ENCODE measurements at regions not wholly inside any gene's neighbourhood (a gene's known extent, or its start where the extent isn't known, plus 50 kb on each side); places are given as distances from the start of the nearest gene placed in this dataset.
A peak's percentile ranks its signal among the peaks of the same experiment; 100 is the strongest.
"Not testable (repeated sequence)": the region's sequence is repeated elsewhere in the genome, so short reads cannot be mapped to it uniquely, and the experiment has no call there.

- no peak for DNase-seq (ENCODE audit: low read depth)
Measured at GRCh38 chr9:95581900-95582299, 65.1 kb upstream of the PTCH1 start.

- DNase-seq (ENCODE audit: low read depth) = no peak
Measured at GRCh38 chr9:95580812-95581761, 64.3 kb upstream of the PTCH1 start.

- no peak for DNase-seq (ENCODE audit: low read depth)
Measured at GRCh38 chr9:95574866-95575553, 58.2 kb upstream of the PTCH1 start.

DNA sequence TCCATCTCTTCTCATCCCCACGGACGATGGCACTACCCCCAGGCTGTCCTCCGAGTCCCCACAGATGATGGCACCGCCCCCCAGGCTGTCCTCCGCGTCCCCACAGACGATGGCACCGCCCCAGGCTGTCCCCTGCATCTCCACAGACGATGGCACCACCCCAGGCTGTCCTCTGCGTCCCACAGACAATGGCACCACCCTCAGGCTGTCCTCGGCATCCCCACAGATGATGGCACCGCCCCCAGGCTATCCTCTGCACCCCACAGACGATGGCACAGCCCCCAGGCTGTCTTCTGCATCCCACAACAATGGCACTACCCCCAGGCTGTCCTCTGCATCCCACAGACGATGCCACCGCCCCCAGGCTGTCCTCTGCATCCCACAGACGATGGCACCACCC, 57.4 kb upstream of the PTCH1 start:
- DNase-seq (ENCODE audit: low read depth) = peak; percentile 3

DNA sequence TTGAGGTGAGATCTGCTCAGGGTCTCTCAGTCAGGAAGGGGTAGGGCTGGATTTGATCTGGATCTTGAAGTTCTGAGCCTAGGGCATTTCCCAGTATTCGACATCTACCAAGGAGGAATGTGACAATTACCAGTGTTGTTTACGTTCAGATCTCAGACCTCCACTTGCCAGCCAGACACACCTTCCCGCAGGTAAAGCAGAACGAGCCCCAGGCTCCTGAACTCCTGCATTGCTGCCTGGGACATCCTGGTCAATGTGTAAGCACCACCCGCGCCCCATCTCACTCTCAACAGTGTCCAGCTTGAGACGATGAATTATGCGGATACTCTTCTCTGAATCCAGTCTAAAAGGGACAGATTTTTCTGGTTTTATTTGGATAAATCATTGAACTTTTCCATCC, 56.7 kb upstream of the PTCH1 start:
- no peak for DNase-seq (ENCODE audit: low read depth)

GRCh38 chr9:95572381-95573151, 55.8 kb upstream of the PTCH1 start:
- no peak for DNase-seq (ENCODE audit: low read depth)

DNA sequence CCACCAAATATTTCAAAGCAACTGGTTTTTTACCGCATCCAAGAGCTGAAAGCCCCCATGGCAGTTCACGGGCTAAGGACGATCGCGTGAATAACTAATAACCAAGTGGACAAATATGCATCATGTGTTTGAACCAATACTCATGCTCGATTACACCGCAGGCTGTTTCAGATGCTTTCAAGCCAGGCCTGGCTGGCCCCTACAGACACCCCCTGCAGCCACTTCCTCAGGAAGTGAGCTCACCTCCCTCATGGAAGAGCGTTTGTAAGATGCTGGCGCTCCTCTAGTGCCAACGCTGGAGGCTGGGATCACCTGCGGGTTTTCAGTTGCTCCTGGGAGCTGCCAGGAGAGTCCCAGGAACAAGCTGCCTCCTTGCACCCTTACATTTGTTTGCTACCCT, 53.9 kb upstream of the PTCH1 start:
- DNase-seq (ENCODE audit: low read depth) = no peak

DNA sequence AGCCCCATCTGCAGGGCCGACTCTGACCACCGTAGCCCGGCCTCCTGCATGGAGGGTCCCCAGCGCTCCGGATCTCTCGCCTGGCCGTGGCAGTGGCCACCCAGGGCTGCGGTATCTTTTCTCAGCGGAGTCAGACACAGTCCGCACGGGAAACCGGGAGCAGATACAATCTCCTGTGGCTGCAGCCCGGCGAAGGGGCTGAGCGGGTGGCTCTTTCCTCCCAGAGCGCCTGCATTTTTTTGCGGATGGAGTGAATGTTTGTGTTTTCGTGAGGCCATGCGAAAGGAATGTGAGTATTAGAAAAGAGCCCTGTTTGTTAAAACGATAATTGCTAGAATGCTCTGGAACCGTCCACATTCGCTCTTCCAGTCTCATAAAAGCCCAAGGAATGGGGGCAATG, 53.4 kb upstream of the PTCH1 start:
- no peak for DNase-seq (ENCODE audit: low read depth)

DNA sequence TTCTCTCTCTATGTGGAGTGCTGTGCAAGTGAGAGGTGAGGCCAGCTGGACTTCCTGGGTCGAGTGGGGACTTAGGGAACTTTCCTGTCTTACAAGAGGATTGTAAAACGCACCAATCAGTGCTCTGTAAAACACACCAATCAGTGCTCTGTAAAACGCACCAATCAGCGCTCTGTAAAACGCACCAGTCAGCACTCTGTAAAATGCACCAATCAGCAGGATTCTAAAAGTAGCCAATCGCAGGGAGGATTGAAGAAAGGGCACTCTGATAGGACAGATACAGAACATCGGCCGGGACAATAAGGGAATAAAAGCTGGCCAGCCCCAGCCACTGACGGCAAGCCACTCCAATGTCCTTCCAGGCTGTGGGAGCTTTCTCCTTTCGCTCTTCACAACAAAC, 52.0 kb upstream of the PTCH1 start:
- DNase-seq (ENCODE audit: low read depth) = not testable (repeated sequence)

All from T follicular helper cell (primary cell).